ENCODE measurements at regions not wholly inside any gene's neighbourhood (a gene's known extent, or its start where the extent isn't known, plus 50 kb on each side); places are given as distances from the start of the nearest gene placed in this dataset.
"Not testable (repeated sequence)": the region's sequence is repeated elsewhere in the genome, so short reads cannot be mapped to it uniquely, and the experiment has no call there.

DNA sequence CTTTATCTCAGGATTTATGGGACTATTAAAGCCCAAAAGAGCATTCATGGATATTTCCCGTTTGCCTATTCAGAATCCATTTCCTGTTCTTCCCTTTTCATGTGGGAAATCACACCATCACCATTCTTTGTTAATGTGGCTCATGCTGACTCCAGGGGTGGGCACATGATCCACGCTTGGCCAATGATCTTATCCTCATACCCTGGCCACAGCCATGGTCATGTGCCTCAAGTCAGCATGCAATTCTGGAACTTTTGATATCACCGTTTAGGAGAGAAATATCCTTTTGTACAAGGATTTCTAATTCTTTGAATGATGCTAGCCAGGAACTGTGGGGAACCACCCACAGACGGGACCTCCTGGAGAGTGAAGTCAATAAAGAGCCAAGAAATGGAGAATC, 272.2 kb downstream of the PRELID2 start:
- DNase-seq: no peak

GRCh38 chr5:145558288-145558687, 276.9 kb downstream of the PRELID2 start:
- DNase-seq: no peak

DNA sequence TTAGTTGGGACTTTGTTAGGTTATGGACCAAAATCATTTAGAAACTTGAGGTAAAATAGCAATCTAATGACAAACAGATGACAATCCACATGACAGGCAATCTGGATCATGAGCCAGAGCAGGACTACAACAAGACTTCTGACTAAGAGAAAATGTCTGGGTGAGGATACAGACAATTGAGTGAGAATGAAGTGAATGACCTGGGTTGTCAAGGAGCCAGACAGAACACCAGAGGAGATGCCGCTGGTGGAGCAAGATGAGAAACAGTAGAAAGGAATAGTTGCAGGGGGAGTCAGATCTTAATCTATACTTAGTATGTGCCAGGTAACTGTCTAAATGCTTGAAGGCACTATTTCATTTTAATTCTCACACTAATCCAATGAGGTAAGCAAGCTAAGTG, 277.8 kb downstream of the PRELID2 start:
- no peak for DNase-seq

DNA sequence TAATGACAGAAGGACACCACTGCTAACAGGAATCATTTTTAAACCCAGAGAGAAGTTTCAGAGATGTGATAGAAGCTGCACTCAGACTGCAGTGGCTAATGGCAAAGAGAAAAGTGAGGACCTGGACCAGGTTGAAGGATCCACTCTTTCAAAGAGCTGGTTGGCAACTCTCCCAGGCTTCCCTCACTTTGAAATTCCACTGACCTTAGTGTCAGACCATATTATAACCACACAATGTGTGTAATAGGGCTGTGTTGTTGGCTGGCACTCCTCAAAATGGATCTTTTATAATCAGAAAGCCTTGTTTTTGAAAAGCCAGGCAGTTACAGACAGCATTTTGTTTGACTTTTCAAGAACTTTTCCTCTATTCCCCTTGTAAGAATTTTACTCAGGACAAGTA, 280.7 kb downstream of the PRELID2 start:
- no peak for DNase-seq

DNA sequence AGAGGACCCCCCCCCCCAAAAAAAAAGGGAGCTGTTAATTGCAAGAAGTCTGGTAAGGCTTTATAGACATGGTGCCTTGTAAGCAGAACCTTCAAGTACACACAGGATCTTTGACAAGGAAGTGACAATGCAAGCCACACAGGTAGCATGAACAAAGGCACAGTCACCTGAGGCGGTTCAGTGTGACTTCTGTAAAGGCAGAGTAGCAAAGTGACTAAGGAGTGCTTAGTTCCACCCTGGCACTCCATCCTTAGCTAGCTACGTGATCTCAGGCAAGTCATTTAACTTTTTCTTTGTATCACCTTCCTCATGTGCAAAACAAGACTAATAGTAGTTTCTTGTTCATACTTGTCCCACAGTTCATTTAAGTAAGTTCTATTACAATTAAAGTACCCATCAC, 282.0 kb downstream of the PRELID2 start:
- DNase-seq: no peak

DNA sequence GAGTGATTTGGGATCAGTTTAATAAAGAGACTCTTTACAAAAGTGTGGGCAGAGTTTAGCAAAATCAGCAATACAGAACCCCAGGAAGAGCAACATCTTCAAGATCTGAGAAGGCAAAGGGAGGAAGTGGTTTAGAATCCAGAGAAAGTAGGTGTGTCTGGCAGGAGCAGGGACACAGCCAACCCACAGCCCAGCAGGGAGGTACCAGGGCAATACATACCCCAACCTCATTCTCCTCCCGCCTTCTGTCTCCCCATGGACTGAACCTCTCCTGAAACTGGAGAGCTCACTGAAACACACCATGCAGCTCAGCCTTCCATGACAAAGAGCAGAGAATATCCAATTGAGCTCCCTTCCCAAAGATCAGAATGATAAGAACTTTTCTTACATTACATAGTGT, 283.4 kb downstream of the PRELID2 start:
- DNase-seq: no peak

DNA sequence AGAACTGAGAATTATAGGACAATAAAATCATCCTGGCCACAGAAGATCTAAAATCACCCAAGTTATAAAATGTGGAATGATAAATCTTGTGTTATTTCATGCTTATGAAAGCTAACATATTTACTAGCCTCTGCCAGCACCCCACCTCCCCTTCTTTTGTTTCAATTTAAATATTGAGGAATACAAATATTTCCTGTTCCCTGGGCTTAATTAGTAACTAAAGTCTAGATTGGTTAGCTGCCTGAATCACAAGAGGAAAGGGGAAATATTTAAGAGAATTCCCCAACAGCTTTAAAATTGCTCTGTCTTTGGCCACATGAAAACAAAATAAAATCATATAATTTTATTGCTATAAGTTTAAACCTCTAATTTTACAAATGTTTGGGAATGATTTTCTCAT, 287.0 kb downstream of the PRELID2 start:
- DNase-seq: no peak

DNA sequence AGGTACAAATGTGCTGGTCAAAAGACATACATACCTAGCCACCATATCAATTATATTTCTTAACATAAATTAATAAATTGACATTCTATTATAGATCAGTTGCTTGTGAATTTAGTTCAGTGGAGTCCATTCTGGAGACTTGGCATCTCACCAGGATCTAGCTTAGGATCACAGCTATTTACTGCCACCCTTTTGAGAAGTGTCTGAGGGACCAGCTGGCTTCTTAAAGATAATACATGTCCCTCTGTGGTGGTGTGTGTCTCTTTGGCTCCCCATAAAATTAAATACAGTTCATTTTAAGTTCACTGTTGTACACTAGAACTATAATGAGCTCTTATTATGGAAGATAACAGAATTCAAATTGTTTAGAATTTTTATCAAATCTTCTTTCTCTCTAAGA, 290.7 kb downstream of the PRELID2 start:
- DNase-seq: no peak

GRCh38 chr5:145543968-145544367, 291.2 kb downstream of the PRELID2 start:
- DNase-seq: no peak

DNA sequence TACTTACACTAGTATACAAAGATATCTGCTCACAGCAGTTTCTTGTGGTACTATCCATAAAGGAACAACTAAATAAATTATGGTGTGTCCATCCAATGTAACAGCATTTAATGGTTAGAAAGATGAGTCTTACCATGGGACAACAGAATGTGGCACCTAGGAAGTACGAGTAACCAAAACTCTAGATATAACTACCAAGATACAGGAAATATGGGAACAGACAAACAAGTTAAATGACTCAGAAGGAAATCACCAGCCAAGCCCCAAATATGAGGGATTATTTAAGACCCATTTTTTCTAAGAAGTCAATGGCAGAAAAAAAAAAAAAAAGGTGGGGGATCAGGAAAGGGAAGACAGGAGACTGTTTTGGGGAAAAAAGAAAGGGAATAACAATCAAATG, 294.8 kb downstream of the PRELID2 start:
- DNase-seq: no peak

- DNase-seq: no peak
These were observed 295.9 kb downstream of the PRELID2 start for GRCh38 chr5:145539201-145539600.

GRCh38 chr5:145536133-145536532, 299.0 kb downstream of the PRELID2 start:
- DNase-seq: no peak

GRCh38 chr5:145531038-145531734, 304.0 kb downstream of the PRELID2 start:
- no peak for DNase-seq

GRCh38 chr5:145521523-145521922, 313.6 kb downstream of the PRELID2 start:
- no peak for DNase-seq

DNA sequence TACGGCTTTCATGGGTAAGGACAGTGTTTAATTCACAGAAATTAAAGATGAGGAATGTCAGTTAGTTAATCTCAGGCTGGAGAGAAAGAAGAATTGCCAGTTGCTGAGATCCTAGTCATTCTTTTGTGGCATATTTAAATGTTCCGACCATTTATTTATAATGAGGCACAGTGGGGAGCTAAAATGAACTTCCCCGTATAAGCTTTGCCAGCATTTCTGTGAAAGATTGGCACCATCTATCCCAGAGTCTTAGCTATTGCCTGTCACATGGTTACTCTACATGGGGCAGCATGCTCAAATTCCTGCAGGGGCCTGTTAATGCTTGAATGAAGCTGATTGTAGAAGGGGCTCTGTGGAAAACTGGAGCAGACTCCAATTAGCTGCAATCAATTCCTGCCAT, 314.1 kb downstream of the PRELID2 start:
- no peak for DNase-seq

DNA sequence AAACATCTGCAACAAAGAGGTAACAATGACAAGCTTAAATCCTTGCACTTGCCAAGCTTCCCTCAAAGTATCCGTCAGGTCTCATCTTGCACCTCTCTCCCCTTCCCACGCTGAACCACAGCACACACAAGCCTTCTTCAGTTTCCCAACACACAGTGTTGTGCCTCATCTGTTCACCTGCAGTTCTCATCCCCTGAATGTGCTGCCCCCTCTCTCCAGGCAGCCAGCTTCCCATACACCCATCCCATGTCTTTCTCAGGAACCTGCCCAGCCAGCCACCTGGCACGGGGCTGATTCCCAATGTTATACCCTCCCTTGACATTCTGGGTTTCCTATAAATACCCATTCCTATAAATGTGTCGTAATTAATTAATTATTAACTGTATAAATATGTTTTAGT, 314.8 kb downstream of the PRELID2 start:
- no peak for DNase-seq

DNA sequence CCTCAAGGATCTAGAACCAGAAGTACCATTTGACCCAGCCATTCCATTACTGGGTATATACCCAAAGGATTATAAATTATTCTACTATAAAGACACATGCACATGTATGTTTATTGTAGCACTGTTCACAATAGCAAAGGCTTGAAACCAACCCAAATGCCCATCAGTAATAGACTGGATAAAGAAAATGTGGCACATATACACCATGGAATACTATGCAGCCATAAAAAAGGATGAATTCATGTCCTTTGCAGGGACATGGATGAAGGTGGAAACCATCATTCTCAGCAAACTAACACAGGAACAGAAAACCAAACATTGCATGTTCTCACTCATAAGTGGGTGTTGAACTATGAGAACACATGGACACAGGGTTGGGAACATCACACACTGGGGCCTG, 317.6 kb downstream of the PRELID2 start:
- DNase-seq: not testable (repeated sequence)

- no peak for DNase-seq
These were observed 323.8 kb downstream of the PRELID2 start for GRCh38 chr5:145511351-145511750.

DNA sequence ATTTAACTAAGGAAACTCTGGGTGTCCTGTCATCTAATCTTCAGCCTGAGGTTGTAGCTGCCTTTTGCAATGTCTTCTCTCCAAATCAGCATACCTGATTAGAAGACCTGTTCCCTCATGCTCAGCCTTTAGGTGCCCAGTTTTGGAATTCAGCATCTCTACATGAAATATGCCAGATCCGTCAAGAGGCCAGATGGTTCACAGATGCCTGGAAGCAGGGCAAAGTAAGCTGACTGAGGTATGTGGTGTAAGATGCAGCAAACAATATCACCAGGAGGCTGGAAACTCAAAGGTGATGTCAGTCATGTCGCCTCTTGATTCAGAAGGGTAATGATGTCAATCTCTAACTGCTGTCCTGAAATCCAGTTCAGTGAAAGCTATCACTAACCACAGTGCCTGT, 324.4 kb downstream of the PRELID2 start:
- no peak for DNase-seq

DNA sequence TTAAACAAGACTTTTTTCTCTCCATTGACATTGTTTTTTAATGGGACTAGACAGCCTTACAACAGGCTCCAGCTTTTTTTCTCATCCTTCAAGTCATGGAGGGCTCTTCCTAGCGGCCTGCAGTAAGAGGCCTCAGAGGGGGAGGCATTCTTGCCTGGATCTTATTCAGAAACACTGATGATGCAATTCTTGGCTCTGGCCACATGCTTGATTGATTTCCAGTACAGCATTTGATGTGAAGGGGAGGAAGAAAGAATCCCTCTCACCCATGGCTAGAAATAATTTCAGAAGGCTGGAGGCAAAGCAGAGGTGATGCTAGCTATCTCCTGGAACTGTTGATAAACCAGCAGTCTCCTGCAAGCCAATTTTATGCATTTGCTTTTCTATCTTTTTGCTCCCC, 324.8 kb downstream of the PRELID2 start:
- DNase-seq: no peak

DNA sequence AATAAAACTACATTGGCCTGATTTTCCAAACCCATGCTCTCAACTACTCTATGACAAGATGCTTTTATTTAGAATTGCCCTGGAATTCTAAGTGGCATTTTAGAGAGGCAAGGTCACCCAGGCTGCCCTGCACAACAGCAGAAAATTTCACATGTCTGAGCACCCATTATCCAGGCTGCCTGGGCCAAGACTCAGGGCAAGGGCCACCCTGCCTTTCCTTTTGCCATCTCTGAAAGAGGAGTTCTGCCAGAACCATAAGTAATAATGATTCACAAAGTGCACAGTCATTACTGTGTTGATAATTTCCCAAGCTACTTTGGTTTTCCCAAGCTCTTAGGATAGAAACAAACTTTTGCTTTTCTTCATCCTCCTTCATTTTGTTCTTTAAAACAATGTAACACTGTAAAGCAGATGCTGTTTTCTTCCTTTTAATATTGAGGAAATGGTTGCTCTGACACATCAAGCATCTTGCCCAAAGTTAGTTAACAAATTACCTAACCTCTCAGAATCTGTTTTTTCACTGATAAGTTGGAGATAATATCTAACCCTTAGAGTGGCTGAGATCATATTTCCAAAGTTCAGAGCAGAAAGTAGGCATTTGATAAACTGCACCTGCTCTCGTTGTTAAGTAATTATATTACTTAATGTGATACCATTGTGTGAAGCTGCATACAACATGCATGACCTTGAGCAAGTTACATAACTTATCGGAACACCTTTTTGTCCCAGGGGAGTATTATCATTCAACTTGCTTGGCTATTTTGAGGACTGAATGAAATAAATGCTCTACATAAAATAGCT, 325.6 kb downstream of the PRELID2 start:
- peak; percentile 59 for DNase-seq

- DNase-seq: no peak
These were observed 328.8 kb downstream of the PRELID2 start for GRCh38 chr5:145506185-145506850.

GRCh38 chr5:145502906-145503305, 332.2 kb downstream of the PRELID2 start:
- DNase-seq: no peak

GRCh38 chr5:145500710-145501109, 334.4 kb downstream of the PRELID2 start:
- DNase-seq: no peak

Measured in NCI-H1105 treated with DMSO at 0.1 percent for 48 hours (cell line).